ENCODE measurements at regions not wholly inside any gene's neighbourhood (a gene's known extent, or its start where the extent isn't known, plus 50 kb on each side); places are given as distances from the start of the nearest gene placed in this dataset.

- H3K27me3 ChIP-seq (ENCODE audit: insufficient read depth, low read depth, low read length) = no peaks in the 10 kb centered on the region
- H3K36me3 ChIP-seq (ENCODE audit: insufficient read depth, low read length) = no peaks in the 10 kb centered on the region
- no peaks in the 10 kb centered on the region for H3K9me2 ChIP-seq (ENCODE audit: insufficient read depth, low read length)
- H3K4me3 ChIP-seq (ENCODE audit: low read length) = no peak overlapping the region
- no peak overlapping the region for H3K4me2 ChIP-seq (ENCODE audit: low read length)
- H3K27ac ChIP-seq (ENCODE audit: low read length) = no peak overlapping the region
- no peaks in the 10 kb centered on the region for H3K9me3 ChIP-seq (ENCODE audit: low read length)
- H2AFZ ChIP-seq (ENCODE audit: low read depth, low read length) = no peak overlapping the region
- no peak overlapping the region for H3K9ac ChIP-seq (ENCODE audit: low read length)
- no peaks in the 10 kb centered on the region for H3F3A ChIP-seq (ENCODE audit: insufficient read depth, low read length, poor library complexity, severe bottlenecking)
- TF ChIP-seq EZH2 (IDR thresholded peaks at IDR 0.05; ENCODE audit: borderline replicate concordance, insufficient read depth, low read length, poor library complexity, severe bottlenecking) = no peak
- TF ChIP-seq REST (IDR thresholded peaks at IDR 0.05; ENCODE audit: borderline replicate concordance) = no peak
- no peak for TF ChIP-seq EP300 (conservative IDR thresholded peaks at IDR 0.05; ENCODE audit: poor library complexity, severe bottlenecking)
- no peak for TF ChIP-seq MXI1 (conservative IDR thresholded peaks at IDR 0.05; ENCODE audit: poor library complexity, severe bottlenecking)
- no peak for TF ChIP-seq RAD21 (conservative IDR thresholded peaks at IDR 0.05)
- no peak for TF ChIP-seq TAF1 (IDR thresholded peaks at IDR 0.05; ENCODE audit: low read depth)
- no peak for TF ChIP-seq SMC3 (conservative IDR thresholded peaks at IDR 0.05; ENCODE audit: poor library complexity)
- TF ChIP-seq POLR2AphosphoS5 (IDR thresholded peaks at IDR 0.05) = no peak
- no peaks in the 10 kb centered on the region for H3K79me2 ChIP-seq (replicated peaks; ENCODE audit: insufficient read depth, low read length)
- no peaks in the 10 kb centered on the region for H4K20me1 ChIP-seq (ENCODE audit: insufficient read depth)
Observed at GRCh38 chr13:47747901-47748300, 253.2 kb downstream of the SUCLA2 start.

- no peaks in the 10 kb centered on the region for H3K27me3 ChIP-seq (ENCODE audit: insufficient read depth, low read depth, low read length)
- no peak overlapping the region for H3K27ac ChIP-seq (ENCODE audit: low read length)
- no peaks in the 10 kb centered on the region for H3K79me2 ChIP-seq (replicated peaks; ENCODE audit: insufficient read depth, low read length)
- no peaks in the 10 kb centered on the region for H3K9me3 ChIP-seq (ENCODE audit: low read length)
- no peaks in the 10 kb centered on the region for H3F3A ChIP-seq (ENCODE audit: insufficient read depth, low read length, poor library complexity, severe bottlenecking)
- H3K9me2 ChIP-seq (ENCODE audit: insufficient read depth, low read length) = no peaks in the 10 kb centered on the region
- TF ChIP-seq SMC3 (conservative IDR thresholded peaks at IDR 0.05; ENCODE audit: poor library complexity) (no peak), EP300 (conservative IDR thresholded peaks at IDR 0.05; ENCODE audit: poor library complexity, severe bottlenecking) (no peak), REST (IDR thresholded peaks at IDR 0.05; ENCODE audit: borderline replicate concordance) (no peak), MXI1 (conservative IDR thresholded peaks at IDR 0.05; ENCODE audit: poor library complexity, severe bottlenecking) (no peak), EZH2 (IDR thresholded peaks at IDR 0.05; ENCODE audit: borderline replicate concordance, insufficient read depth, low read length, poor library complexity, severe bottlenecking) (no peak), TAF1 (IDR thresholded peaks at IDR 0.05; ENCODE audit: low read depth) (no peak), RAD21 (conservative IDR thresholded peaks at IDR 0.05) (no peak), POLR2AphosphoS5 (IDR thresholded peaks at IDR 0.05) (no peak)
- TF ChIP-seq, protein P1, sequence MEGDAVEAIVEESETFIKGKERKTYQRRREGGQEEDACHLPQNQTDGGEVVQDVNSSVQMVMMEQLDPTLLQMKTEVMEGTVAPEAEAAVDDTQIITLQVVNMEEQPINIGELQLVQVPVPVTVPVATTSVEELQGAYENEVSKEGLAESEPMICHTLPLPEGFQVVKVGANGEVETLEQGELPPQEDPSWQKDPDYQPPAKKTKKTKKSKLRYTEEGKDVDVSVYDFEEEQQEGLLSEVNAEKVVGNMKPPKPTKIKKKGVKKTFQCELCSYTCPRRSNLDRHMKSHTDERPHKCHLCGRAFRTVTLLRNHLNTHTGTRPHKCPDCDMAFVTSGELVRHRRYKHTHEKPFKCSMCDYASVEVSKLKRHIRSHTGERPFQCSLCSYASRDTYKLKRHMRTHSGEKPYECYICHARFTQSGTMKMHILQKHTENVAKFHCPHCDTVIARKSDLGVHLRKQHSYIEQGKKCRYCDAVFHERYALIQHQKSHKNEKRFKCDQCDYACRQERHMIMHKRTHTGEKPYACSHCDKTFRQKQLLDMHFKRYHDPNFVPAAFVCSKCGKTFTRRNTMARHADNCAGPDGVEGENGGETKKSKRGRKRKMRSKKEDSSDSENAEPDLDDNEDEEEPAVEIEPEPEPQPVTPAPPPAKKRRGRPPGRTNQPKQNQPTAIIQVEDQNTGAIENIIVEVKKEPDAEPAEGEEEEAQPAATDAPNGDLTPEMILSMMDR (IDR thresholded peaks at IDR 0.05; ENCODE audit: poor library complexity, severe bottlenecking) = no peak
- no peak overlapping the region for H3K4me3 ChIP-seq (ENCODE audit: low read length)
- no peak overlapping the region for H3K9ac ChIP-seq (ENCODE audit: low read length)
- H3K36me3 ChIP-seq (ENCODE audit: insufficient read depth, low read length) = no peaks in the 10 kb centered on the region
- H2AFZ ChIP-seq (ENCODE audit: low read depth, low read length) = no peak overlapping the region
- H3K4me2 ChIP-seq (ENCODE audit: low read length) = no peak overlapping the region
- no peaks in the 10 kb centered on the region for H4K20me1 ChIP-seq (ENCODE audit: insufficient read depth)
Observed at GRCh38 chr13:47726394-47726793, 274.7 kb downstream of the SUCLA2 start.

Data from neural cell (in vitro differentiated cells).